Keratinocyte (primary cell): ENCODE measurements at regions not wholly inside any gene's neighbourhood (a gene's known extent, or its start where the extent isn't known, plus 50 kb on each side); places are given as distances from the start of the nearest gene placed in this dataset.

Experiments
- EZH2 ChIP-seq: IDR thresholded peaks from one replicate; pipeline ENCODE4 v1.6.1; 2012; ENCODE audit warnings: inconsistent platforms, mild to moderate bottlenecking, low read length, moderate library complexity
- TF ChIP-seq, protein P1 (sequence below), 3 experiments: IDR thresholded peaks in 1 of 3; conservative IDR thresholded peaks in 1 of 3; optimal IDR thresholded peaks in 1 of 3; 2 replicates in 2 of 3; 3 replicates in 1 of 3; pipeline versions ENCODE3 to v1.5.1; 2011; ENCODE audit warnings: low read length in 3 of 3, mild to moderate bottlenecking in 3 of 3, moderate library complexity in 2 of 3, control low read depth in 1 of 3, inconsistent platforms in 1 of 3; ENCODE audit not compliant: insufficient read depth in 2 of 3; ENCODE audit errors: extremely low read depth in 1 of 3

DNA sequence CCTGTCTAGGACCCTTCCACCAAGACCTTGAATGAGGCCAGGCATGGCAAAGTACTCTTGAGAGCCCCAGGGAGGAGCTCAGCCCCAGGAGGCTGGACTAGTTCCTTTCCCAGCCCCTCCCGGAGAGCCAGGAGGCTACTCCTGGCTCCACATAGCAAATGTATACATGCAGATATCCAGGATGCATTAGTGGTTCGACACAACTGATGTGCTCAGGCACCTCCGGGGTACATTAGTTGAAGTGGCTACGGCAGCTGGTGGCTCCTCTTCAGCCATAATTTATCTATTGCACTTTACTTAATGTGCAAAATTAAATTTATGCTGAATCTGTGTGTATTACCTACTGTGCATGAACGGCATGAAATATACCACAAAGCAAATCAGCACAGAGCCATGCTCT lies 182.8 kb upstream of the MEIS1 start:
- TF ChIP-seq EZH2 = no peak
- TF ChIP-seq, protein P1, sequence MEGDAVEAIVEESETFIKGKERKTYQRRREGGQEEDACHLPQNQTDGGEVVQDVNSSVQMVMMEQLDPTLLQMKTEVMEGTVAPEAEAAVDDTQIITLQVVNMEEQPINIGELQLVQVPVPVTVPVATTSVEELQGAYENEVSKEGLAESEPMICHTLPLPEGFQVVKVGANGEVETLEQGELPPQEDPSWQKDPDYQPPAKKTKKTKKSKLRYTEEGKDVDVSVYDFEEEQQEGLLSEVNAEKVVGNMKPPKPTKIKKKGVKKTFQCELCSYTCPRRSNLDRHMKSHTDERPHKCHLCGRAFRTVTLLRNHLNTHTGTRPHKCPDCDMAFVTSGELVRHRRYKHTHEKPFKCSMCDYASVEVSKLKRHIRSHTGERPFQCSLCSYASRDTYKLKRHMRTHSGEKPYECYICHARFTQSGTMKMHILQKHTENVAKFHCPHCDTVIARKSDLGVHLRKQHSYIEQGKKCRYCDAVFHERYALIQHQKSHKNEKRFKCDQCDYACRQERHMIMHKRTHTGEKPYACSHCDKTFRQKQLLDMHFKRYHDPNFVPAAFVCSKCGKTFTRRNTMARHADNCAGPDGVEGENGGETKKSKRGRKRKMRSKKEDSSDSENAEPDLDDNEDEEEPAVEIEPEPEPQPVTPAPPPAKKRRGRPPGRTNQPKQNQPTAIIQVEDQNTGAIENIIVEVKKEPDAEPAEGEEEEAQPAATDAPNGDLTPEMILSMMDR (optimal IDR thresholded peaks at IDR 0.05 in 1 of 3, IDR thresholded peaks at IDR 0.05 in 1 of 3, conservative IDR thresholded peaks at IDR 0.05 in 1 of 3; ENCODE audit: extremely low read depth in 1 of 3, insufficient read depth in 2 of 3, low read length in 3 of 3) = no peak
